ENCODE measurements at regions not wholly inside any gene's neighbourhood (a gene's known extent, or its start where the extent isn't known, plus 50 kb on each side); places are given as distances from the start of the nearest gene placed in this dataset.

DNA sequence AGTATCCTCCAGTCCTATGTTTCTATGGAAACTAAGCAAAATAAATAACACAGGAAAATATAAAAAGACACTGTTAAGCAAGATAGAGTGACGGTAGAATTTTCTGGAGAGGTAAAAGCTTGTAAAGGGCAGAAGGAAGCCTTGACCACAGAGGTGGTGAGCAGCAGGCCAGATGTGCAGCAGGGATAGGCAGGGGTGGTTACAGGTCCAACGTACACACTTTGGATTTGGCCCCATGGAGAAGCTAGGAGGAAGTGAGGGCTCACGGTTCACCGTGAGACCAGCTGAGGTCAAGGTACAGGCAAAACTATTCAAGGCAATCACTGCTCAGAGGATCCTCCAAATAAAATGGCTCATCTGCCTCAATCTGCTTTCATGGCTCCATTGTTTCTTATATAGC, 242.8 kb downstream of the B3GLCT start:
- no peak for DNase-seq

- no peak for DNase-seq
These were observed 244.6 kb downstream of the B3GLCT start for GRCh38 chr13:31444266-31444856.

DNA sequence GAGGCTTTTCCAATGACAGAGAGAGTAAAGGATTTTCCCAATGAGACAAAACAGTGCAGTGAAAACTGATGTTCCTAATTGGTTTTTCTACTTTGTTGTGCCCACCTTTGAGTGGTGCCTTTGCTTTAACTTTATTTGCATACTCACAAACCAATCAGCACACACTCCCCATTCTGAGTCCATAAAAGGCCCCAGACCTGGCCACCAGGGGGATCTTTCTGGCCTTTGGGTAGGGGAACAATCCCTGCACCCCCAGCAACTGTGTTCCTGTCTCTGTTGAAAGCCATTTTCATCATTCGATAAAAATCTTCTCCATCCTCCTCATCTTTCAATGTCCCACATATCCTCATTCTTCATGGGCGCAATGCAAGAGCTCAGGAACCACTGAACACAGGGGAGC, 252.8 kb downstream of the B3GLCT start:
- no peak for DNase-seq

DNA sequence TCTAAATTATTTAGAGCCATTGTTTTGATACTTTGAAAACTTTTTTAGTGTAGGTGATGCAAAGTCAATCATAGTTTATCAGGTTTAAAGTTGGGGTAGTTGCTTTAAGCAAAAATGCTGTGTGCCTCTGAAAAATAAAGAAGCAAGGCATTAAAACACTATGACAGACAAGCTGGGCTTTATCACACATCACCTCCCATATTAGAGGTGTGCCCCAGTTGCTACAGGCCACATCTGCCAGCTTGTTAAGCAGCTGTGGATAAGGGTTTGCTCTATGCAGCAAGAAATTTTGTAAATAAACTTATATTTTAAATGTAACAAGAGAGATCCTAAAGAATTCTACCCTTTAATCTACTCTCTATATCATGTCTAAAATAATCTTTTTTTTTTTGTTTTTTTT, 255.8 kb downstream of the B3GLCT start:
- no peak for DNase-seq

DNA sequence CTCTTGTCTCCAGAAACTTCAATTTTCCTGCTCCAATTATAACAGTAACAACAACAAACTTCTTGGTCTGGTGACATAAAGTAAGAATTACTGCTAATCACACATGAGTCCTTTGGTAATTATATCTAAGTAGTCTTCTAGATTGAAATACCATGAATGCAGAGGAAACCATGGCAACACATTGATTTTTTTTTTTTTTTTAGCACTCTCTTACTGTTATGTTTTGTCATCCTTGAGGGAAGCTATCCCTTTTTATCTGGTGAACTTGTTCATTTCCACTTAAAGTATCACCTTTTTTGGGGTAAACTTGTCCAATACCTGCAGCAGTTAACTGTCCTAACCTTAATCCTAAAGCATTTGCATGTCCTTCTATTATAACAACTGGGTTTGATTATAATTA, 256.3 kb downstream of the B3GLCT start:
- no peak for DNase-seq

DNA sequence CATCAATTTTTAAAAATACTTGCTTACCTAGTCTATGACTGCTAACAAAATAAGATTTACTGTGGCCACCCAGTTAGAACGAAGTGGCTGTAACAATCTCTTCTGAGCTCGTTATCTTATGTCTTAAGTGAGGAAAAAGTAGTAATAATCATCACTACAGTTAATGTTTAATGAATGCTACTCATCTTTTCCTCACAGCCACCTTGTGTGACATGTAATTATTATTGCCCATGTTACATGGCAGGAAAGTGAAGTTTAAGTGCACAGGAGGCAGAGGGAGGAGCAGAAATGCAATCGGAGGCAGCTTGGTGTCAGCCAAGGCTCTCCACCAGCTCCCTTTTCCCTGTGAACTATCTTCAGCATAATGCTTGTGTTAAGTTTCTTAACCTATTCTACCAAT, 260.3 kb downstream of the B3GLCT start:
- no peak for DNase-seq

- DNase-seq, result no peak
These were observed 262.1 kb downstream of the B3GLCT start for GRCh38 chr13:31461923-31462322.

DNA sequence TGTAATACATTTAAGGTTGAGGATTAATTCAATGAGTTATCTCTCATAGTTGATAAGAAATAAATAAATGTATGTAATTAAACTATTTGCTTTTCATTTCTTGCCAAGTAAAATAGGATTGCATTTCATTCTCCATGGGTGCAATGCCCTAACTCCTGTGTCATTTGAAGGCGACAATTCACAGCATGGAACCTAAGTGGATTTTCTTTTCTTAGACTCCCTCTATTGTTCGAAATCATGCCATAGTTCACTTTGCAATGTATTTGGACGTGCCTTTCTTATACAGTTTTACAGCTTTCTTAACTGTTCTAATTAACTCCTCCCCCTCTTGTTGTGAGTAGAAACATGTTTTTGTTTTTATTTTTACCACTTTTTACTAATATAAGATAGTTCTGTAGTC, 263.0 kb downstream of the B3GLCT start:
- no peak for DNase-seq

DNA sequence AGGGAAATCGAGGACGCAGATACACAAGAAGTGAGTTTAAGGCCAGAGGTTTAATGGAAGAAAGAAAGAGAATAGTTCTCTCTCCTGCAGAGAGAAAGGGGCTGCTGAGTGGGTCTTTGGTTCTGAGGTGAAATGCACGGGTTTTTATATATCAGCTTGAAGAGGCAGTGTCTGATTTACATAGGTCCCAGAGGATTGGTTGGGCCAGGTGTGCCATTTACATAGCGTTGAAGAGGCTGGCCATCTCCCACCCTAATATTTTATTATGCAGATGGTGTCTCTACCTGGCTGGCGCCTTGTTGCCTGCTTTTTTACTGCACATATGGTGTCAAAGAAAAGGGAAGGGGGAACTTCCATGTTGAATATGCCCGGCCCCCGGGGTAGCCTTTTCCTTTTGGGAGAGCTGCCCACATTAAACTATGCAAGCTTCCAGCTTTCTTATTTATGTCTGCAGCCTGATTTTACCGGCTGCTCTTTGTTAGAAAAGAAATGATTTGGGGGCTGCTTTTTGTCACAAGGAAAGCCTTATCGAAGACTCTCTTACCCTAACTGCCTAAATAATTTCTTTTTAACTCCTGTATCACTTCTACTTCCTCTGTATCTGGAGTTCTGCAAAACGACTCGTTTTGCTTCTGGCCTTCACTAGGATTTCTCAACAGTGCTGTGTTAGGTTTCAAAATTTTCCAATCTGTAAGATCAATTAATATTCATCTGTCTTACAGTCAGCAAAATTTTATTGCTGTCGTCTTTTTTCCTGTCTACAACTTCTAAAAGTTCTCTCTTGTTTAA, 268.5 kb downstream of the B3GLCT start:
- no peak for DNase-seq

- no peak for DNase-seq
These were observed 269.6 kb downstream of the B3GLCT start for GRCh38 chr13:31469377-31469776.

GRCh38 chr13:31476266-31476665, 263.1 kb upstream of the RXFP2 start:
- DNase-seq, result no peak

GRCh38 chr13:31476753-31477152, 262.6 kb upstream of the RXFP2 start:
- DNase-seq, result no peak

- DNase-seq, result no peak
These were observed 261.4 kb upstream of the RXFP2 start for GRCh38 chr13:31477961-31478360.

- no peak for DNase-seq
These were observed 254.1 kb upstream of the RXFP2 start for GRCh38 chr13:31485183-31485582.

- no peak for DNase-seq
These were observed 253.7 kb upstream of the RXFP2 start for GRCh38 chr13:31485651-31486051.

- DNase-seq, result no peak
These were observed 244.0 kb upstream of the RXFP2 start for GRCh38 chr13:31495336-31495735.

DNA sequence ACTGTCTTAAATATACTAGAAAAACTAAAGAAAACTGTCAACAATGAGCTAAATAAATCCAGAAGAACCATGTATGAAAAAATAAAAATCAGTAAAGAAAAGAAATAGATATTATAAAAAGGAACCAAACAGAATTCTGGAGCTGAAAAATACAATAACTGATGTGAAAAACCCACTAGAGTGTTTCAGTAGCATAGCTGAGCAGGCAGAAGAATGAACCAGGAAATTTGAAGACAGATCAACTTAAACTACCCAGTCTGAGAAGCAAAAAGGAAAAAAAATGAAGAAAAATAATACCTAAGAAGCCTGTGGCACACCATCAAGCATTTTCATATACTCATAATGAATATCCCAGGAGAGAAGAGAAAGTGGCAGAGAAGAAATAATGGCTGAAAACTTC, 240.1 kb upstream of the RXFP2 start:
- DNase-seq, result no peak

- DNase-seq, result no peak
These were observed 235.7 kb upstream of the RXFP2 start for GRCh38 chr13:31503626-31504025.

DNA sequence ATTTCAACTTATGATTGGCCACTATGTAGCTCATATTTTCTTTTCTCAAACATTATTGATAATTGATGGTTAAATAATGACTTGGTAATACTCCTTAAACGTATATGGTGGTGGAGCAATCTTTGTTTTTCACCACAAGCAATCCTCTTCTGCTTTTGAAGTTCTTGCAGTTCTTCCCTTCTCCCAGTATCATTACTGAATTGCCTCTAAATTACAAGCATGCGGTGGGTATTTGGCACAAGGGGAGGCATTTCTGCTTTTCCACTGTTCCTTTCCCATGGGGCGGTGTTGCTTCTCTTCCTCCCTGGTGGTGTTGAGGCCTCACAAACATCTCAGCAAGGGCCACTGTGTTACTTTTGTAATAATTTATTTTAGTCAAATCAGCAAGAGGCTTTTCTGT, 234.4 kb upstream of the RXFP2 start:
- DNase-seq, result no peak

DNA sequence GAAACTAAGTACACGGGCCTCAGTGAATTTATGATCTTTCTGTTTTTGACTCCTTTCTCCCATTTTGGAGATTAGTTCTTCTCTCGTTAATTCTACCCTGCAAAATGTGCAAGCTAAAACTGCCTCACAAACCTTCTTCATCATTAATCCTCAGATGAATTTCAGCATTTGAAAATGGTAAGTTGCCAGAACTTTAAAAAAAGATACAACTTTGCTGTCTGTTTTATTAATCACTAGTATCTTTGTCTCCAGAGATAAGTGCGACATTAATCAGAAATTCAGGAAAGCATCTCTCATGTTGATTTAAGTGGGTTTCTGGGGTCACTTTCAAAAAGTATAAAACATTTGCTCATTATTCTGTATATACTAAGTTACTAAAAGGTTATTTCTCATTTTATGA, 227.0 kb upstream of the RXFP2 start:
- no peak for DNase-seq

- no peak for DNase-seq
These were observed 224.4 kb upstream of the RXFP2 start for GRCh38 chr13:31514932-31515331.

DNA sequence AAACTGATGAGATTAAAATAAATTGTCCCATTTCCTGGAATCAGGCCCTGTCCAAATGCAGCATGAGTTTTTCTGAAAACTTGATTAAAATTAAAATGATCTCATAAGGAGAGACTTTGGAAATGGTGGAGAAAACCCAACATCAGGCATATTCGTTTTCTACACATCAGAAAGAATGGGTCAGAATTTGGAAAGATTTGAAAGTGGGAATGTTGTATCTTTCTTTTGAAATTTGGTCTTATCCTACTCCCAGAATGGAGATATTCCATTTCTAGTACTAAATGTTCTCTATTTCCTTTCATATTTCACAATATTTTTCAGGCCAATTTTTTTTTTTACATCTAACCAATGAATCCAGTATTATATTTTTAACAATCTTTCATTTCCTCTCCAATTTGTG, 223.9 kb upstream of the RXFP2 start:
- DNase-seq, result no peak

DNA sequence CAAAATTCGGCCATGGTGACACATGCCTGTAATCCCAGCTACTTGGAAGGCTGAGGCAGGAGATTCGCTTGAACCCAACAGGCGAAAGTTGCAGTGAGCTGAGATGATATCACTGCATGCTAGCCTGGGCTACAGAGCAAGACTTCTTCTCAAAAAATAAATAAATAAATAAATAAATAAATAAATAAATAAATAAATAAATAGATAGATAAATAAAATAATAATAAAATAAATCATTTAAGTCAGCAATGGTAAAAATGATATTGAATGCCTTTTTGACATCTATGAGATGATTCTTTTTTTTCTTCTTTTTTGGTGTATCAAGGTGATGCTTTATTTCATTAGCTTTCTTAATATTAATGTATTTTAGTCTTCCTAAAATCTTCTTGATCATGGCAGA, 221.7 kb upstream of the RXFP2 start:
- DNase-seq, result no peak

DNA sequence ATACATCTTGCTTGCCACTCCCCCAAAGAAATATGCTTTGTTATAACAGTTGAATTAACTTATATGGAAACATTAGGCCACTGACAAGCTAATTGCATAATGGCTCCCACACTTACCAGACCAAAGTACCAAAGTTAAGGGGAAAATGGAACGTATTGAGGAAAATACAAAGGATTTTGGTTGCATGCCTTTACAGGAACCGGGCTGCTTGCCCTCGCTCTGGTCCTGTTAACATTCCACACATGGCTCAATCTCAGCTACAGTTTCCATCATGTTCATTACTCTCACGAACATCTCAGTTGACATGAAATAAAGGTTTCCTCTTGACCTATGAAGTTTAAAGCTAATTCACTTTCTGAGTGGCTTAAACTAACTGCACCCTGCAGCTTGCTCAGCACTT, 220.7 kb upstream of the RXFP2 start:
- no peak for DNase-seq

- DNase-seq, result no peak
These were observed 217.9 kb upstream of the RXFP2 start for GRCh38 chr13:31521435-31521834.
